RKO (cell line): ENCODE measurements at regions not wholly inside any gene's neighbourhood (a gene's known extent, or its start where the extent isn't known, plus 50 kb on each side); places are given as distances from the start of the nearest gene placed in this dataset.

Experiments used
- DNase-seq: peaks from one replicate; pipeline ENCODE4 v3.0.0-alpha.2; 2016; ENCODE audit warnings: low spot score

GRCh38 chr1:29970747-29971325 lies 734.5 kb downstream of the PTPRU start:
- DNase-seq = no peak

- DNase-seq = no peak
Measured at GRCh38 chr1:29969576-29969975, 733.3 kb downstream of the PTPRU start.

DNA sequence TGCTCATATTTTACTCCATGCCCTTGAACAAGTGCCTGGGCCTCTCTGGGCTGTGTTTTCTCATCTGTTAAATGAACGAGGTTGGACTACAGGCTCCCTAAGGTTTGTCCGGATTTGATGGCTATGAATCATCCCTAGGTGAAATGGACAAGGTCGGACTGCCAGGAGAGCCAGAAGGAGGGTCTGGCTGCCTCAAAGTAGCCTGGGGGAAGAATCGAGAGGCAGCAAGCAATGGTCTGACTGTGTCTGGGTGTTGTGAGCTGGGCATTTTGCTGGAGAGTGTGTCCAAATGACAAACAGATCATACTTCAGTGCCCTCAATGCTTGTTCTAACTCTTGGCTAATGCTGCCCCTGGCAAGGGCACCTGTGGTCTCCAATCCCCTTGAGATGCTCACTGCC lies 730.9 kb downstream of the PTPRU start:
- no peak for DNase-seq

- DNase-seq = no peak
Measured at GRCh38 chr1:29966526-29967045, 730.3 kb downstream of the PTPRU start.

DNA sequence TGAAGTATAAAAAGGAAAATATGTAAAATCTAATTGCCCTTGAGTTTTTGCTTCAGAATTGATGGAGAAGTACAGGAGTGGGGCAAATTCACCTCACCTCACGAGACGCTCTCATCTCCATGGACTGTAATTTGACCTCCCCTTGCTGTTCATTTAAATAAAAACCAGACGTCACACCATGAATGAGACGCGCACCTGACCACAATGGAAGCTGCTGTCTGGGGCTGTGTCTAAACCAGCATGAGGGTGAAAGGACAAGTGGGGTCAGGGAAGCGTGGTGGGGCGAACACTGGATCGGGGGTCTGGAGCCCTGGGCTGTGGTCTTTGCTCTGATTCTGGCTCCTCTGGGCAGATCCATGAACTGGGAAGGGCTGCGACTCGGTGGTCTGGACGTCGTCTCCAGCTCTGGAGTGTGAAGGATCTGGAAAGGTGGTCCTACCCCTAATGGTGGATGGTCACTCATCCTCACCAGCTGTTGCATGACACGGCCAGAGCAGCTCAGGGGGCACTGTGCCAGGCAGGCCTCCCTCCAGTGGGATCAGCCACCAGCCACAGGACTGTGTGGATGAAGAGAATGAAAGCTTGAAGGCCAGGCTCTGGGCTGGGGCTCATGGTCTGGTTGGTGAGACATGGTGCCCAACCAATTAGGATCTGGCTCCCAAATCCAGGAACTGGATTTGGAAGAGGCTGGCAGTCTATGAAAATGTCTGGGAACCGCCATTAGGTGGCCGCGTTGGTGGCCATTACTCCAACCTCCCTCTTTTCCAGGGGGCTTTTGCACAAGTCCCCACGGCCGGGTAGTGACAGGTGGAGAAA lies 728.6 kb downstream of the PTPRU start:
- no peak for DNase-seq

DNA sequence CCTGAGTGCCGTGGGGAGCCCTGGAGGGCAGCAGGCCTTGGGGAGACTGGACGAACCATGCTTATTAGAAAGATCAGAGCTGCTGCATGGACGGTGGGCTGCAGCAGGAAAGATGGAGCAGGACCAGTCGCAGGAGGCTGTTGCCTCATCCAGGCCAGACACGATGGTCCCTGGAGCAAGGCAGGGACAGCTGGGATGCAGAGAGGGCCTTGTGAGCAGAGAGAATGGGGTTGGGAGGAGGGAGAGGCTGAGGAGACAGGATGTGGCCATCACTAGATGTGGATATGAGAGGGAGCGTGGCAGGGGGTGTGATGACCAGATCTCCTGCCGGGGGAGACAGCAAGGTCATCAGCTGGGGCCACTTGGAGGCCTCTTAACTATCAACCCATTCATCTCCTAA lies 727.6 kb downstream of the PTPRU start:
- no peak for DNase-seq

DNA sequence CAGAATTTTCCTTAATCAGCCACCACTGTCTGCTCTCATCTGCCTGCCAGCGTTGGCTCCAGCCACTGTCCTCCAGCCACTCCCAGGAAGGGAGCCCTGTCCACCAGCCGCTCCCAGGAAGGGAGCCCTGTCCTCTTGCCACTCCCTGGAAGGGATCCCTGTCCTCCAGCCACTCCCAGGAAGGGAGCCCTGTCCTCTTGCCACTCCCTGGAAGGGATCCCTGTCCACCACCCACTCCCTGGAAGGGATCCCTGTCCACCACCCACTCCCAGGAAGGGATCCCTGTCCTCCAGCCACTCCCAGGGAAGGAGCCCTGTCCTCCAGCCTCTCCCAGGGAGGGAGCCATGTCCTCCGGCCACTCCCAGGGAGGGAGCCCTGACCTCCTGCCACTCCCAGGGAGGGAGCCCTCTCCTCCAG lies 726.5 kb downstream of the PTPRU start:
- no peak for DNase-seq

DNA sequence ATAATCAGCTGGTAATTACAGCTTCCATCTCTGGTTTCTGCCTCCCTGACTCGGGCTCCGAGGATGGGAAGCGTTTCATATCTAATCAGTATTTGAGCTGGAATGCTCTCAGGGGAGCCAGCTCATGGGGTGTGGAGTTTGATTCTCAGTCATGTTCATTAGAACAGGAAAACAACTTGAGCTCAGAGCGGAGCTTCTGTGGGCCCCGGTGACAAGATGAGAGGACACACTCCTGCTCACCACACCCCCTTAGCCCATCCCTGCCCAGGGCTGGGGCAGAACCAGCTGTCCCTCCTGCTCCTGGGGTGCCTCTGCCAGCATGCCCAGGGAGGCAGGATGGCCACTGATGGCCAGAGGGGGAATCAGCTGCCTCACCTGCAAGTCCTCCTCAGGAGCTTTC lies 726.0 kb downstream of the PTPRU start:
- DNase-seq = no peak

- no peak for DNase-seq
Measured at GRCh38 chr1:29961293-29962059, 725.2 kb downstream of the PTPRU start.

GRCh38 chr1:29960876-29961275 lies 724.6 kb downstream of the PTPRU start:
- no peak for DNase-seq

GRCh38 chr1:29960156-29960755 lies 723.9 kb downstream of the PTPRU start:
- no peak for DNase-seq

DNA sequence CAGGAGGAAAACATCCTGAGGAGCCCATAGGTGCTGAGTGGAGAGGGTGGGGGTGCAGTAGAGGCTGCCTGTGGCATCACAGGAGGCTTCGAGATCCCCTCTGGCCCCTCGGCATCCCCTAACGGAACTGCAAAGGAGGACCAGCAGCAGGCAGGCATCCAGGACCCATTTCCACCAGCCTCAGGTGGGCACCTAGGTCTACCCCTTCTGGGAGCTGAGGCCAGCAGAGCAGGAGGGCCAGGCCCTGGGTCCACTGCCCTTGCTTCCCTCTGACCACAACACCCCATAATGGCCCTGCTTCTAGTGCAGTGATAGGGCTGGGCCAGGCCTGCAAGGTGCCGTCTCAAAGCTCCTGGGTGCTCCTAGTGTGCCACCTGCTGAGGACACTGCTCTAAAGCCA lies 723.0 kb downstream of the PTPRU start:
- DNase-seq = no peak

GRCh38 chr1:29958271-29958670 lies 721.9 kb downstream of the PTPRU start:
- no peak for DNase-seq

DNA sequence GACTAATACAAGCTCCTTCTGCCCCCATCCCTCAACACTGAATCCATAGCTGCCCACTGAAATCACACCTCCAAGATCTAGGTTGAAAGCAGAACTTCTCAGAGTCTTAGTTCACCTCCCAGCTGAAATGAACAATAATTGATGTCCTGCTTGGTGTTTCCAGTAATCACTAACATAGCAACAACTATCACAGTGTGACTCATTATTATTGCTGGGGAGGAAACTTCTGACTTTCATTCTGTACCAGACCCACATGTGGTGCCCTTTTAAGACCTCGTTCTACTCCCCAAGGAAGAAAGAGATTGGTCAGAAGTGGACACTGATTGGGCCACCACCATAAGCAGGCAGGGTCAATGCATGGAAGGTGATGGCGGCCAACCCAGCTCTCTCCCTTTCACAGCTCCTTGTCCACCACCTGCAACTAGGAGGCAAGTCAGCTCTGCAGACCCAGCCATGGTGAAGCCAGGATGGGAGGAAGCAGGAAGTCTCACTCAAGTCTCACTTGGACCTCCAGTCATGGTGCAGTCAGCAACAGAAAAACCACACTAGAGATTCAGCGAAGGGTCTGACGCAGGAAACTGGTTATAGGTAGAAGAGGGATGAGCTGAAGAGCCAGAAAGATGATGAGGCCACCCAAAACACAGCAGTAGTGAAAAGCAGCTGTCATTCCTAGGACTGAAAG lies 720.2 kb downstream of the PTPRU start:
- no peak for DNase-seq

- DNase-seq = no peak
Measured at GRCh38 chr1:29954591-29954990, 718.3 kb downstream of the PTPRU start.

DNA sequence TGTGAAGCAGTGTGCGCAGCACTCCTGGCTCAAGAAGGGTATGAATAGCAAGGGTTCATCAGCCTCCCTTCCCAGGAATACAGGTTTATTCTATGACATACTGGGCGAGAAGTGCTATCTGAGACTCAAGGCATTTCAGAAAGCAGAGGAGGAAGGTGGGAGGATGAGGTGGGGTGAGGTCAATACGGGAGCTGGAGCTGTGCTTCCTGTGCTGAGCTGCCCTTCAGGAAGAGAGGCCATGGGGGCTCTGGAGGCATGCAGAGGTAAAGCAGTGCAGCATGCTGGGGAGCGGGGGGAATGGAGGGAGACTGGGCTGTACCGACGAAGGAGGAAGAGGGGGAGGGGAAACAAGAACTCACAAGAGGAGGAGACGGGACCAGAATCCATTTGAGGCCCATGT lies 717.6 kb downstream of the PTPRU start:
- no peak for DNase-seq

- DNase-seq = no peak
Measured at GRCh38 chr1:29949676-29950075, 713.4 kb downstream of the PTPRU start.

DNA sequence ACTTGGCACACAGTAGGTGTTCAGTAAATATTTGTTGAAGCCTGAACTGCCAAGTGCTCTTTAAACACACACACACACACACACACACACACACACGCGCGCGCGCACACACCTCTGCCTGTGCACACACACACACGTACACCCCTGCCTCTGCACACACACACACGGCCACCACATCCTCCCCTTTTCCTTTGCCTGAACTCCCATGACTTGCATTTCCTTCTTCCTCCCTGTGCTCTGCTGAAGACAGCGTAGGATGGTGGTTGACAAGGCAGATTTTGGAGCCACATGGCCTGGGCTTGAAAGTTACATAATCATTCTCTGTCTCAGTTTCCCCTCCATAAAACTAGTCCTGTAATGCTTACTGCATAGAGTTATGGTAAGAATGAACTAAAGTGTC lies 712.3 kb downstream of the PTPRU start:
- DNase-seq = no peak

GRCh38 chr1:29946057-29946456 lies 709.7 kb downstream of the PTPRU start:
- no peak for DNase-seq

DNA sequence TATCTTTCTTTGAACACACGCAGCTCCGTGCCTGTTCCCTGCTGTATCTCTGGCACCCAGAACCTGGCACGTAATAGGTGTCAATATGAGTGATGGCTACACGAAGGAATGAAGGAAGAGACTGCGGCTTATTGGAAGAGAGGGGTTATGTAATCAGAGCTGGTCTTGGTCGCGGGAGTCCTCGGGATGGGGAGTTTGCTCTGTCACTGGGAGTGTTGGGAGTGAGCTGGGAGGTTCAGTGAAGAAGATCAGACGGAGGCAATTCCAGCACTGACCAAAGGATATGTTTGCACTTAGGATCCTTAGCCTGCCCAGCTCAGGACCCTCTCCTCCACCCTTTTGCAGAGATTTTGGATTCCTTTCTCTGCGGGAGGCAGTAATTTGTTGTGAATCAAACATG lies 709.1 kb downstream of the PTPRU start:
- DNase-seq = no peak

DNA sequence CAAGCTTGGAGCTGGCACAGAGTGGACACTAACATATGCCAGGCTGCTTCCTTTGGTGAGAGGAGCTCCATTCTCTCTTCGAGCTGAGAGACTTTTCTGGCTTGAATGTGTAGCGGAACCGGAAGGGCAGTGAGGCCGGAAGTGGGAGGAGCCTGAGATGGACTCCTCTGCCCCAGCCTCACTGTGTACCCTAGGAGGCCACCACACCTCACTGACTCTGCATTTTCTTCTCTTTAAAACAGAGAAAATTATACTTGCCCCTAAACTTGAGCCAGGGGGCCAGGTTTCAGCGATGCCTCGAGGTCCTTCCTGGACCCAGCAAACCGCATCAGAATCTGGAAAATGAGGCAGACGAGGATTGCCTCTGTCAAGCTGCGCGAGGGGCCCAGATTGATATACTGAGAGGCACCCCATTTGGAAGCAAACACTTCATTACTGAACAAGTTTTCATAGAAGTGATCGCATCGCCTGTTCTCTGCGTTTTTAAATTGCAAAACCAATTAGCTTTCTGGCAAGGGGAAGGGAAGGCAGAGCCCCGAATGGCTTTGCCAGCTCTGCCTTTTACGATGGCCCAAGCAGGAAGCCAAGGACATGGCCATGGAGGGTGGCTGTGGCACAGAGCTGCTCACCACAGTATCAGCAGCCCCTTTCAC lies 708.1 kb downstream of the PTPRU start:
- DNase-seq = no peak
